GM18511 (cell line): ENCODE measurements at regions not wholly inside any gene's neighbourhood (a gene's known extent, or its start where the extent isn't known, plus 50 kb on each side); places are given as distances from the start of the nearest gene placed in this dataset.

Source experiments
- ATAC-seq: cut with Tn5 transposase; IDR thresholded peaks from one replicate; pipeline ENCODE4 v1.9.1; 2021; ENCODE audit warnings: mild to moderate bottlenecking, moderate library complexity; ENCODE audit not compliant: unreplicated experiment

GRCh38 chr18:66759050-66759828 lies 155.3 kb upstream of the CDH19 start:
- ATAC-seq: no peak

- ATAC-seq: no peak
Measured at GRCh38 chr18:66757946-66758345, 154.1 kb upstream of the CDH19 start.

- no peak for ATAC-seq
Measured at GRCh38 chr18:66754335-66754734, 150.4 kb upstream of the CDH19 start.

GRCh38 chr18:66752733-66753132 lies 148.8 kb upstream of the CDH19 start:
- ATAC-seq: no peak

GRCh38 chr18:66749481-66750035 lies 145.7 kb upstream of the CDH19 start:
- ATAC-seq: no peak

- no peak for ATAC-seq
Measured at GRCh38 chr18:66749030-66749429, 145.1 kb upstream of the CDH19 start.

GRCh38 chr18:66742832-66743231 lies 138.9 kb upstream of the CDH19 start:
- no peak for ATAC-seq

GRCh38 chr18:66735933-66736332 lies 132.0 kb upstream of the CDH19 start:
- no peak for ATAC-seq

GRCh38 chr18:66734451-66734850 lies 130.6 kb upstream of the CDH19 start:
- ATAC-seq: no peak

GRCh38 chr18:66731890-66732289 lies 128.0 kb upstream of the CDH19 start:
- ATAC-seq: no peak

GRCh38 chr18:66729442-66730239 lies 125.8 kb upstream of the CDH19 start:
- no peak for ATAC-seq

GRCh38 chr18:66728951-66729350 lies 125.1 kb upstream of the CDH19 start:
- no peak for ATAC-seq

- no peak for ATAC-seq
Measured at GRCh38 chr18:66727991-66728390, 124.1 kb upstream of the CDH19 start.

GRCh38 chr18:66724664-66725356 lies 120.9 kb upstream of the CDH19 start:
- no peak for ATAC-seq

- ATAC-seq: no peak
Measured at GRCh38 chr18:66722671-66723070, 118.8 kb upstream of the CDH19 start.

GRCh38 chr18:66708646-66709045 lies 104.8 kb upstream of the CDH19 start:
- ATAC-seq: no peak

GRCh38 chr18:66707473-66707872 lies 103.6 kb upstream of the CDH19 start:
- ATAC-seq: no peak

GRCh38 chr18:66695281-66695680 lies 91.4 kb upstream of the CDH19 start:
- ATAC-seq: no peak

- no peak for ATAC-seq
Measured at GRCh38 chr18:66694852-66695251, 91.0 kb upstream of the CDH19 start.

GRCh38 chr18:66687635-66688034 lies 83.7 kb upstream of the CDH19 start:
- ATAC-seq: no peak

GRCh38 chr18:66682855-66683322 lies 79.0 kb upstream of the CDH19 start:
- no peak for ATAC-seq
